ENCODE measurements at regions not wholly inside any gene's neighbourhood (a gene's known extent, or its start where the extent isn't known, plus 50 kb on each side); places are given as distances from the start of the nearest gene placed in this dataset.

DNA sequence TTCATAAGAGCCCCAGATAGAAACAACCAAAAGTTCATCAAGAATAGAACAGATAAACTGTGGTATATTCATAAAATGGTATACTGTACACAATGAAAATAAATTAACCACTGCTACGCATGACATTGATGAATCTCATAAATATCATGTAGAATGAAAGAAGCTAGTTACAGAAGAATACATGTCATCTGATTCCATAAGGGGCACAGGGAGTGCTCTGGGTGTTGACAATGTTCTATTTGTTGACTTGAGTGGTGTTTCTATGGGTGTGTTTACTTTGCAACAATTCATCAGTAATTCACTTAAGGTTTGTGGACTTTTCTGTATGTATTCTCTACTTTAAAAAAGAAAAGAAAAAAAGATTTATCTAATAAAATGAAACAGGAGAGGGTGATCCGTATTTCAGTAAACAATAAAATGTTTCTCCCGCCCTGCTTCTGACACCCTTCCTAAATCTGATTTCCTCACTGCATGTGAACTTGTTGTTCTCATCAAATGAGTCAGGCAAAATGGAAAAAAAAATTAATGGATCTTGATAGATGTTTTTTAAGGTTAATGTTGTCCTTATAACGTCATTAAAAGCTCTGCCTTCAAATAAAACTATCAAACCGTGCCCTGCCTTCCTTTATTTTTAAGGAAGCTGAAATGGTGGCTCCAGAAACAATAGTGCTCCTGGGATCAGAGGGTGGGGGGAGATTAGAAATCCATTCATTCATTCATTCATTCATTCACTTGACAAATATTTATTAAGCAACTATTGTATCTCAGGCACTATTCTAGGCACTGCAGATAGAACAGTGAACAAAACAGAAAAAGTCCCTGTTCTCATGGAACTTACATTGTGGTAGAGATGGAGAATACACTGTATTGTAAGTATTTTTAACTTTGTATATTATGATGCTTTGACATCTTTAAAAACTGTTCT lies 77.2 kb upstream of the CD44 start:
- H3K27me3 ChIP-seq (ENCODE audit: control insufficient read depth in 1 of 2, insufficient read depth in 2 of 2, low read length in 2 of 2): no peaks in the 10 kb centered on the region
- H3K36me3 ChIP-seq (ENCODE audit: control insufficient read depth in 1 of 2, insufficient read depth in 2 of 2, low read length in 2 of 2): no peaks in the 10 kb centered on the region
- H3K9ac ChIP-seq (ENCODE audit: low read depth in 1 of 2, low read length in 2 of 2): no peak overlapping the region
- H3K27ac ChIP-seq (ENCODE audit: low read depth, low read length): no peak overlapping the region
- no peaks in the 10 kb centered on the region for H3K9me3 ChIP-seq (ENCODE audit: control insufficient read depth in 1 of 2, low read length in 2 of 2)
- peaks cover 0 to 5% of the 10 kb centered on the region in 2 donors for H3K4me1 ChIP-seq (ENCODE audit: control insufficient read depth in 1 of 2, insufficient read depth in 2 of 2, low read length in 2 of 2)
- no peak overlapping the region for H3K4me3 ChIP-seq (ENCODE audit: low read depth in 1 of 2, low read length in 2 of 2)

DNA sequence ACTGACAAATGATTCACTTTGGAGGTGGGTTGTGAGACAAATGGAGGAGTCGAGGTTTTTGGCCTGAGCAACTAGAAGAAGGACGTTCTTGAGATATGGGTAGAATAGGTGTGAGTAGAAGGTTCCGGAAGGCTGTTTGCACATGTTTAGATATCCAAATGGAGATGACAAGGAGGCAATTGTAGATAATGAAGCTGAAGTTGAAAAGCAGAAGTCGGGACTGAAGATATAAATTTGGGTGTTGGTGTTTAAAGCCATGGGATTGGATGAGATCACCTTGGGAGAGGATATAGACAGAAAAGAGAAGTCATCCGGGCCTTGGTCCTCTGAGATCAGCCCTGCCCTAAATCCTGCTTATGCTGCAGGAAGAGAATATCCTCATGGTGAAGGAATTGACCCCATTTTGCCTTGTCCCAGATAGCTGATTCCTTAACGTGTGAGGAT lies 75.5 kb upstream of the CD44 start:
- Histone ChIP-seq H3K9me3 (ENCODE audit: control insufficient read depth in 1 of 2, low read length in 2 of 2) (no peaks in the 10 kb centered on the region), H3K4me3 (ENCODE audit: low read depth in 1 of 2, low read length in 2 of 2) (no peak overlapping the region), H3K9ac (ENCODE audit: low read depth in 1 of 2, low read length in 2 of 2) (no peak overlapping the region), H3K4me1 (ENCODE audit: control insufficient read depth in 1 of 2, insufficient read depth in 2 of 2, low read length in 2 of 2) (peaks cover 0 to 5% of the 10 kb centered on the region in 2 donors), H3K36me3 (ENCODE audit: control insufficient read depth in 1 of 2, insufficient read depth in 2 of 2, low read length in 2 of 2) (no peaks in the 10 kb centered on the region), H3K27ac (ENCODE audit: low read depth, low read length) (no peak overlapping the region), H3K27me3 (ENCODE audit: control insufficient read depth in 1 of 2, insufficient read depth in 2 of 2, low read length in 2 of 2) (no peaks in the 10 kb centered on the region)

DNA sequence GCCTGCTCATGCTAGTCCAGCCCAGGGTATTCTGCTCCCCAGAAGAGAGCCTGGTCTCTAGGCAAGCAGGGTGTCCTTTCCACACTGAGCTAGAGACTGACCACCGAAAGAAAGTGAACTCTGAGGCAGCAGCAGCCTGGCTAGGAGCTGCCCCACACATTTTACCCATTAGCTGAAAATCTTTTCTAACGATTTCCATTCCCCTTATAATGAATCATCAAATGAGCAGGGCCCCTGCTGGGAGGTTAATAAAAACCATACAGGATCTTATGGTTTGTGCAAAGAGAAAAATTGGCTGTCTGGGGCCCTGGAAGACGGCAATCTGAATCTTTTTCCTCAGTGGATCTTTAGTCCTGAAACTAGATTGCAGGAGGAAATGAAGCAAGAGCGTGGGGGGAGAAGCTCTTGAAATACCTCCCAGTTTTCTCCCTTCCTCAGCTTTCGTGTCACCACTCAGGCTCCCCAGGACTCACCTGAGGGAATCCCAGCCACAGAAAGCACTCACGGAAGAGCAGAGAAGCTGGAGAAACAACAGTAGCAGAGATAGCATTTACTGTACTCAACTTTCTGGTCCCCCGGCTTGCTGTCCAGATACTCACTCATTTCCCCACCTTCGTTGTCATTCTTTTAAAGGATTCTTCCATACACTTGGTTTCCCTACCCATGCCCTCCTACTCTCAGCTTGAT lies 74.7 kb upstream of the CD44 start:
- H3K9ac ChIP-seq (ENCODE audit: low read depth in 1 of 2, low read length in 2 of 2): no peak overlapping the region
- H3K27me3 ChIP-seq (ENCODE audit: control insufficient read depth in 1 of 2, insufficient read depth in 2 of 2, low read length in 2 of 2): no peaks in the 10 kb centered on the region
- no peaks in the 10 kb centered on the region for H3K9me3 ChIP-seq (ENCODE audit: control insufficient read depth in 1 of 2, low read length in 2 of 2)
- H3K4me3 ChIP-seq (ENCODE audit: low read depth in 1 of 2, low read length in 2 of 2): no peak overlapping the region
- H3K4me1 ChIP-seq (ENCODE audit: control insufficient read depth in 1 of 2, insufficient read depth in 2 of 2, low read length in 2 of 2): peaks cover 0 to 5% of the 10 kb centered on the region in 2 donors
- no peak overlapping the region for H3K27ac ChIP-seq (ENCODE audit: low read depth, low read length)
- no peaks in the 10 kb centered on the region for H3K36me3 ChIP-seq (ENCODE audit: control insufficient read depth in 1 of 2, insufficient read depth in 2 of 2, low read length in 2 of 2)

DNA sequence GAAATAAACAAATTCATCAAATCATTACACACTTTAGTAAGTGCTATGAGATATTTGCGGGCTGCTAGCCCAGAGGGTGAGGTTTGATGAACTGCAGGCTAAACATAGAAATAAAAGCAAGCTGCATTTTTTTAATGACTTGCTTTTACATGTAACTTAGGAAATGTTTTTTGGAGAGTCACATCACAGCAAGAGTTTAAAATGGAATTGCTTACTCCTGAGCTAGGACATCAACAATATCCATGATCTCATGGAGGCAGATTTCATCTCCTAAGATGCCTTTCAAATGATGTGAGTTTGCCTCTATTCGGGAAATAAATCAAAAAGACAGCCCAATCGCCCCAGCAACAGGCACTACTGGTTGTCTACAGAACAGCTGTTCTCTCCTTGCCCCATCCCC lies 73.4 kb upstream of the CD44 start:
- Histone ChIP-seq H3K4me3 (ENCODE audit: low read depth in 1 of 2, low read length in 2 of 2) (no peak overlapping the region), H3K9me3 (ENCODE audit: control insufficient read depth in 1 of 2, low read length in 2 of 2) (no peaks in the 10 kb centered on the region), H3K36me3 (ENCODE audit: control insufficient read depth in 1 of 2, insufficient read depth in 2 of 2, low read length in 2 of 2) (no peaks in the 10 kb centered on the region), H3K27me3 (ENCODE audit: control insufficient read depth in 1 of 2, insufficient read depth in 2 of 2, low read length in 2 of 2) (no peaks in the 10 kb centered on the region), H3K27ac (ENCODE audit: low read depth, low read length) (no peak overlapping the region), H3K4me1 (ENCODE audit: control insufficient read depth in 1 of 2, insufficient read depth in 2 of 2, low read length in 2 of 2) (peaks cover 0 to 5% of the 10 kb centered on the region in 2 donors), H3K9ac (ENCODE audit: low read depth in 1 of 2, low read length in 2 of 2) (no peak overlapping the region)

DNA sequence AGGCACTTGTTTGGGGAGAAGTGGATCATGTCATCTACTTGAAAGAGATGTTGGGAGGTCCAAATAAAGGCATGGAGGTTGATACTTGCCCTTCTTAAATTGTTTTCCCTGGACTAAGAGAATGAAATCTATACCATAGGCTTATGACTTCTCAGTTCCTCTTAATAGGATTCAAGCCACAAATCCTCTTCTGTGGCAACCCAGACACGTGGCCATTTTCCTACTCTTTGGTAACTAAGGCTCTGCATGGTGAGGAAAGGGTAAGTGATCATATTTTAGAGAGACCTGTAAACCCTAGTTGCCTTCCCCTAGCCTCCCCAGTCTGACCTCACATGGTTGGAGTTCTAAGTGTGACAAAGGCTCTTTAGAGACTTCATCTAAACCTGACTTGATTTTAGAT lies 72.9 kb upstream of the CD44 start:
- no peaks in the 10 kb centered on the region for H3K9me3 ChIP-seq (ENCODE audit: control insufficient read depth in 1 of 2, low read length in 2 of 2)
- H3K9ac ChIP-seq (ENCODE audit: low read depth in 1 of 2, low read length in 2 of 2): no peak overlapping the region
- no peaks in the 10 kb centered on the region for H3K27me3 ChIP-seq (ENCODE audit: control insufficient read depth in 1 of 2, insufficient read depth in 2 of 2, low read length in 2 of 2)
- H3K4me3 ChIP-seq (ENCODE audit: low read depth in 1 of 2, low read length in 2 of 2): no peak overlapping the region
- H3K4me1 ChIP-seq (ENCODE audit: control insufficient read depth in 1 of 2, insufficient read depth in 2 of 2, low read length in 2 of 2): peaks cover 0 to 5% of the 10 kb centered on the region in 2 donors
- H3K27ac ChIP-seq (ENCODE audit: low read depth, low read length): no peak overlapping the region
- no peaks in the 10 kb centered on the region for H3K36me3 ChIP-seq (ENCODE audit: control insufficient read depth in 1 of 2, insufficient read depth in 2 of 2, low read length in 2 of 2)

DNA sequence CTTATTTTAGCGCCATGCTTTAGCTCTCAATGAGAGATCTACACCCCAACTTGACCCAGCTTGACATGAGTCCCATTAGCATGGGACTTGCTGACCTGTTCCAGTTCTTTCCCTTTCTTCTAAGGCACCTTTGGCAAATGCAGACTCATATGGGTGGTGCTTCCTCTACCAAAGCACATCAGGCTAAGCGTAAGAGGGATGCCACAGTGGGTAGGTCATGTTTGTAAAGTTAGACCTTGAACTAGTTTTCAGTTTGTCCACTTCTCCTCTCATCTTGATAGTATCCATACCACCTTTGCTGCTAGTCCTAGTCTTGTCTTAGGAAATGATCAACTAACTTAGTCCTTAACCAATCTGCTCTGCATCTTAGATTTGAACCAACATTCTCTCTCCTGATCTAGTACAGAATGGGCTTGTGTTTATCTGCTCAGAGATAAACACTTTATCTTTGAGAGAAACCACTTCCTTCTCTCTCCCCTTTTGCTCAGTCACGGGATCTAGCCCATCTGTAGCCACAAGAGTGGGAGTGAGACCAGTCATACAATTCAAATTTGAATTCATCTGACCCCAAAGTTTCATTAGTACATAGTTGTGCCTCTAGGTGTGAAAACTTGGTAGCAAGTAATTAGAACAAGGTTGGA lies 72.1 kb upstream of the CD44 start:
- Histone ChIP-seq H3K9me3 (ENCODE audit: control insufficient read depth in 1 of 2, low read length in 2 of 2) (no peaks in the 10 kb centered on the region), H3K4me3 (ENCODE audit: low read depth in 1 of 2, low read length in 2 of 2) (no peak overlapping the region), H3K9ac (ENCODE audit: low read depth in 1 of 2, low read length in 2 of 2) (no peak overlapping the region), H3K27ac (ENCODE audit: low read depth, low read length) (no peak overlapping the region), H3K27me3 (ENCODE audit: control insufficient read depth in 1 of 2, insufficient read depth in 2 of 2, low read length in 2 of 2) (no peaks in the 10 kb centered on the region), H3K4me1 (ENCODE audit: control insufficient read depth in 1 of 2, insufficient read depth in 2 of 2, low read length in 2 of 2) (peaks cover 0 to 5% of the 10 kb centered on the region in 2 donors), H3K36me3 (ENCODE audit: control insufficient read depth in 1 of 2, insufficient read depth in 2 of 2, low read length in 2 of 2) (no peaks in the 10 kb centered on the region)

DNA sequence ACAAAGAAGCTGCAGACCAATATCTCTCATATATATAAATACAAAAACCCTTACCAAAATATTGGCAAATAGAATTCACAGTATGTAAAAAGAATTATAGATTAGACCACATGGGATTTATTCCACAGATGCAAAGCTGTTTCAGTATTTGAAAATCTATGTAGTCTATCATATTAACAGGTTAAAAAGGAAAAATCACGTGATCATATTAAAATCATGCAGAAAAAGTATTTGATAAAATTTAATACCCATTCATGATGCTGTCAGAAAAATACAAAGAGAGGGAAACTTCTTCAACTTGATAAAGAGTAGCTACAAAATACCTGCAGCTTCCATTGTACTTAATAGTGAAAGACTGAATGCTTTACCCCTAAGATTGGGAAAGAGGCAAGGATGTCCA lies 67.2 kb upstream of the CD44 start:
- Histone ChIP-seq H3K9ac (ENCODE audit: low read depth in 1 of 2, low read length in 2 of 2) (no peak overlapping the region), H3K36me3 (ENCODE audit: control insufficient read depth in 1 of 2, insufficient read depth in 2 of 2, low read length in 2 of 2) (no peaks in the 10 kb centered on the region), H3K27me3 (ENCODE audit: control insufficient read depth in 1 of 2, insufficient read depth in 2 of 2, low read length in 2 of 2) (no peaks in the 10 kb centered on the region), H3K4me3 (ENCODE audit: low read depth in 1 of 2, low read length in 2 of 2) (no peak overlapping the region), H3K27ac (ENCODE audit: low read depth, low read length) (no peak overlapping the region), H3K4me1 (ENCODE audit: control insufficient read depth in 1 of 2, insufficient read depth in 2 of 2, low read length in 2 of 2) (no peaks in the 10 kb centered on the region), H3K9me3 (ENCODE audit: control insufficient read depth in 1 of 2, low read length in 2 of 2) (no peaks in the 10 kb centered on the region)

DNA sequence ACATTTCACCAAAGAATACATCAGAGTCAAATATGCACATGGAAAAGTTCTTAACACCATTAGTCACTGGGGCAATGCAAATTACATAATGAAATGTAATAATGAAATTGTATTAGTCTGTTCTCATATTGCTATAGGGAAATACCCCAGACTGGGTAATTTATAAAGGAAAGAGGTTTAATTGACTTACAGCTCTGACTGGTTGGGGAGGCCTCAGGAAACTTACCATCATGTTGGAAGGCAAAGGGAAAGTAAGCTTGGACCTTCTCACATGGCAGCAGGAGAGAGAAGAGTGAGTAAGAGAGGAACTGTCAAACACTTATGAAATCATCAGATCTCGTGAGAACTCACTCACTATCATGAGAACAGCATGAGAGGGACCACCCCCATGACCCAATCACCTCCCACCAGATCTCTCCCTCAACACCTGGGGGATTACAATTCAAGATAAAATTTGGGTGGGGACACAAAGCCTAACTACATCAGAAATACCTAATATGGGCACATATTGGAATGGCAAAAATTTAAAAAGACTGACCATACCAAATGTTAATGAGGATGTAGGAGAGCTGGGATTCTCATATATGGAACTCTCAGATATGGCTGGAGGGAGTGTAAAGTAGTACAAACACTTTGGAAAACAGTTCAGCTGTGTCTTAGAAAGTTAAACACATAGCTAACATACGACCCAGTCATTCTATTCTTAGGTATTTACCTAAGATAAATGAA lies 65.1 kb upstream of the CD44 start:
- no peaks in the 10 kb centered on the region for H3K9me3 ChIP-seq (ENCODE audit: control insufficient read depth in 1 of 2, low read length in 2 of 2)
- H3K4me1 ChIP-seq (ENCODE audit: control insufficient read depth in 1 of 2, insufficient read depth in 2 of 2, low read length in 2 of 2): peaks cover 4 to 7% of the 10 kb centered on the region in 2 donors
- no peak overlapping the region for H3K27ac ChIP-seq (ENCODE audit: low read depth, low read length)
- no peak overlapping the region for H3K4me3 ChIP-seq (ENCODE audit: low read depth in 1 of 2, low read length in 2 of 2)
- no peaks in the 10 kb centered on the region for H3K27me3 ChIP-seq (ENCODE audit: control insufficient read depth in 1 of 2, insufficient read depth in 2 of 2, low read length in 2 of 2)
- no peaks in the 10 kb centered on the region for H3K36me3 ChIP-seq (ENCODE audit: control insufficient read depth in 1 of 2, insufficient read depth in 2 of 2, low read length in 2 of 2)
- no peak overlapping the region for H3K9ac ChIP-seq (ENCODE audit: low read depth in 1 of 2, low read length in 2 of 2)

DNA sequence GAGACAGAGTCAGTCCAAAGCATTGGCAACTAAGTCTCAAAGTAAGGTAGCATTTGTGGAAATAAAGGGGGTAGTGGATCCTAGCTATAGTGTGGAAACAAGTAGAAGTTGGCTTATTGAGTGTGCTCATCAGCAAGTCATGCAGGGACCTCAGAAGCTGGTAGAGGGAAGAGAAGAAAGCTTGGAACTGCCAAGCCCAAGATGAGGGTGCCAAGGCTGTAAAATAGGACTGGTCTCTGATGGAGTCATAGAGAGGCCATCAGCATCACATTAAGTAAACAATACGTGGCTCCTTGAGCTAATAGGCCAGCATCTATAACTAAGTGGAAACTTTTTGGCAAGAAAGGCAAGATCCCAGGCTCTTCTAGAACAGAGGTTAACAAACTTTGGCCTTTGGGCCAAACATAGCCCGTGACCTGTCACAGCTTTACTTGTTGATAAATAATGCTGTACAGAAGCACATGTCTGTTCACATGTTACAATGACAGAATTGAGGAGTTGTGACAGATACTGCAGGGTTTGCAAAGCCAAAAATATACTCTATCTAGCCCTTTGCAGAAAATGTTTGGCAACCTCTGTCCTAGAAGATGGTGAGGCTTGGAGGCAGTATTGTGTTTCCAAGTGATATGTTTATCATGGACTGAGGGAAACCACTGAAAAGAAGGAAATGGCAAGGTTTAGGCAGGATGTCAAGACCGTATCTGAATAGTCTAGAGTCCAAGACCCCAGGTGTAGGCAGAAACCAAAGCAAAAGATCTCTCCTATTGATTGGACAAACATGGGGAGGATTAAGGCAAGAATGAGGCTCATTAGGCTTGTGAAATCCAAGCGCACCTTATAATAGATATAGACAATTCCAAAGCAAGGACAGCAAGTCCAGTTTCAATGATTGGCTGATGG lies 62.5 kb upstream of the CD44 start:
- H3K9me3 ChIP-seq (ENCODE audit: control insufficient read depth in 1 of 2, low read length in 2 of 2): no peaks in the 10 kb centered on the region
- peaks cover 4 to 7% of the 10 kb centered on the region in 2 donors for H3K4me1 ChIP-seq (ENCODE audit: control insufficient read depth in 1 of 2, insufficient read depth in 2 of 2, low read length in 2 of 2)
- H3K9ac ChIP-seq (ENCODE audit: low read depth in 1 of 2, low read length in 2 of 2): no peak overlapping the region
- no peaks in the 10 kb centered on the region for H3K27me3 ChIP-seq (ENCODE audit: control insufficient read depth in 1 of 2, insufficient read depth in 2 of 2, low read length in 2 of 2)
- H3K4me3 ChIP-seq (ENCODE audit: low read depth in 1 of 2, low read length in 2 of 2): no peak overlapping the region
- H3K27ac ChIP-seq (ENCODE audit: low read depth, low read length): no peak overlapping the region
- H3K36me3 ChIP-seq (ENCODE audit: control insufficient read depth in 1 of 2, insufficient read depth in 2 of 2, low read length in 2 of 2): no peaks in the 10 kb centered on the region
